HCT116 (cell line): ENCODE measurements at regions not wholly inside any gene's neighbourhood (a gene's known extent, or its start where the extent isn't known, plus 50 kb on each side); places are given as distances from the start of the nearest gene placed in this dataset.

ENCODE experiments used
- CEBPB ChIP-seq: IDR thresholded peaks from 2 replicates; pipeline ENCODE4 v1.6.1; 2012; ENCODE audit warnings: low read depth
- CTCF ChIP-seq, 3 experiments: fragments of 200-600 bp in 1 of 3; sonication (generic) in 1 of 3; IDR thresholded peaks in 2 of 3; conservative IDR thresholded peaks in 1 of 3; 2 replicates each; pipeline ENCODE4 v1.5.1; 2012 to 2017; ENCODE audit warnings: low read depth in 2 of 3, low read length in 2 of 3, antibody characterized with exemption in 1 of 3, borderline replicate concordance in 1 of 3, control low read depth in 1 of 3, mild to moderate bottlenecking in 1 of 3, mixed read lengths in 1 of 3, mixed run types in 1 of 3, moderate library complexity in 1 of 3; ENCODE audit not compliant: insufficient read depth in 1 of 3
- MAX ChIP-seq: IDR thresholded peaks from 2 replicates; pipeline ENCODE4 v1.6.1; 2012

GRCh38 chr2:66926594-66927112, 470.5 kb upstream of the ETAA1 start:
- TF ChIP-seq CEBPB (no peak), CTCF (IDR thresholded peaks at IDR 0.05 in 2 of 3, conservative IDR thresholded peaks at IDR 0.05 in 1 of 3; ENCODE audit: borderline replicate concordance in 1 of 3, insufficient read depth in 1 of 3, low read depth in 2 of 3, low read length in 2 of 3) (no peak), MAX (no peak)
